ENCODE measurements at regions not wholly inside any gene's neighbourhood (a gene's known extent, or its start where the extent isn't known, plus 50 kb on each side); places are given as distances from the start of the nearest gene placed in this dataset.
A peak's percentile ranks its signal among the peaks of the same experiment; 100 is the strongest.

- intact Hi-C loops (cut with DNase I) = no loop called here
- 29 to 52% methylated on average over 4 of the region's 4 CpGs for WGBS, 2 donors
Measured at GRCh38 chr14:40119321-40119720, 687.1 kb upstream of the FBXO33 start.

GRCh38 chr14:40115583-40115982, 683.4 kb upstream of the FBXO33 start:
- no peak overlapping the region for H3K4me3 ChIP-seq
- no peak for ATAC-seq
- intact Hi-C loops (cut with DNase I) = no loop called here
- peaks cover 4% of the 10 kb centered on the region for H3K4me1 ChIP-seq
- H3K27ac ChIP-seq = no peak overlapping the region
- no peaks in the 10 kb centered on the region for H3K36me3 ChIP-seq (replicated peaks in 1 of 2; ENCODE audit: insufficient read depth in 1 of 2, low read depth in 2 of 2)
- DNase-seq = no peak
- H3K27me3 ChIP-seq = no peaks in the 10 kb centered on the region
- TF ChIP-seq, protein P1, sequence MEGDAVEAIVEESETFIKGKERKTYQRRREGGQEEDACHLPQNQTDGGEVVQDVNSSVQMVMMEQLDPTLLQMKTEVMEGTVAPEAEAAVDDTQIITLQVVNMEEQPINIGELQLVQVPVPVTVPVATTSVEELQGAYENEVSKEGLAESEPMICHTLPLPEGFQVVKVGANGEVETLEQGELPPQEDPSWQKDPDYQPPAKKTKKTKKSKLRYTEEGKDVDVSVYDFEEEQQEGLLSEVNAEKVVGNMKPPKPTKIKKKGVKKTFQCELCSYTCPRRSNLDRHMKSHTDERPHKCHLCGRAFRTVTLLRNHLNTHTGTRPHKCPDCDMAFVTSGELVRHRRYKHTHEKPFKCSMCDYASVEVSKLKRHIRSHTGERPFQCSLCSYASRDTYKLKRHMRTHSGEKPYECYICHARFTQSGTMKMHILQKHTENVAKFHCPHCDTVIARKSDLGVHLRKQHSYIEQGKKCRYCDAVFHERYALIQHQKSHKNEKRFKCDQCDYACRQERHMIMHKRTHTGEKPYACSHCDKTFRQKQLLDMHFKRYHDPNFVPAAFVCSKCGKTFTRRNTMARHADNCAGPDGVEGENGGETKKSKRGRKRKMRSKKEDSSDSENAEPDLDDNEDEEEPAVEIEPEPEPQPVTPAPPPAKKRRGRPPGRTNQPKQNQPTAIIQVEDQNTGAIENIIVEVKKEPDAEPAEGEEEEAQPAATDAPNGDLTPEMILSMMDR (IDR thresholded peaks at IDR 0.05) = no peak
- no peak for TF ChIP-seq POLR2A (IDR thresholded peaks at IDR 0.05)
- no peaks in the 10 kb centered on the region for H3K9me3 ChIP-seq
- WGBS, 2 donors = 64 to 87% methylated on average over 1 of the region's 1 CpG

More at GRCh38 chr14:40119321-40119720, 687.1 kb upstream of the FBXO33 start:
- Histone ChIP-seq H3K36me3 (replicated peaks in 1 of 2; ENCODE audit: insufficient read depth in 1 of 2, low read depth in 2 of 2) (no peaks in the 10 kb centered on the region), H3K4me3 (no peak overlapping the region), H3K27ac (no peak overlapping the region), H3K9me3 (no peaks in the 10 kb centered on the region), H3K4me1 (no peaks in the 10 kb centered on the region), H3K27me3 (no peaks in the 10 kb centered on the region)
- DNase-seq = no peak
- no peak for ATAC-seq
- TF ChIP-seq, protein P1 (IDR thresholded peaks at IDR 0.05) = no peak
- no peak for TF ChIP-seq POLR2A (IDR thresholded peaks at IDR 0.05)

GRCh38 chr14:40113671-40114070, 681.4 kb upstream of the FBXO33 start:
- H3K4me3 ChIP-seq = no peak overlapping the region
- peak; percentile 47 for ATAC-seq
- DNase-seq = no peak
- H3K9me3 ChIP-seq = no peaks in the 10 kb centered on the region
- intact Hi-C loops (cut with DNase I) = no loop called here
- peaks cover 4% of the 10 kb centered on the region for H3K4me1 ChIP-seq
- H3K36me3 ChIP-seq (replicated peaks in 1 of 2; ENCODE audit: insufficient read depth in 1 of 2, low read depth in 2 of 2) = no peaks in the 10 kb centered on the region
- no peaks in the 10 kb centered on the region for H3K27me3 ChIP-seq
- TF ChIP-seq POLR2A (IDR thresholded peaks at IDR 0.05) = no peak
- TF ChIP-seq, protein P1 (IDR thresholded peaks at IDR 0.05) = no peak
- H3K27ac ChIP-seq = no peak overlapping the region

GRCh38 chr14:40100544-40101196, 668.4 kb upstream of the FBXO33 start:
- Histone ChIP-seq H3K9me3 (no peaks in the 10 kb centered on the region), H3K27me3 (no peaks in the 10 kb centered on the region), H3K36me3 (replicated peaks in 1 of 2; ENCODE audit: insufficient read depth in 1 of 2, low read depth in 2 of 2) (no peaks in the 10 kb centered on the region), H3K4me3 (no peak overlapping the region), H3K4me1 (no peaks in the 10 kb centered on the region), H3K27ac (no peak overlapping the region)
- ATAC-seq (no peak), DNase-seq (no peak)
- WGBS, 2 donors = 44 to 60% methylated on average over 1 of the region's 1 CpG
- intact Hi-C loops (cut with DNase I) = no loop called here
- TF ChIP-seq POLR2A (IDR thresholded peaks at IDR 0.05) = no peak
- TF ChIP-seq, protein P1 (IDR thresholded peaks at IDR 0.05) = no peak

DNA sequence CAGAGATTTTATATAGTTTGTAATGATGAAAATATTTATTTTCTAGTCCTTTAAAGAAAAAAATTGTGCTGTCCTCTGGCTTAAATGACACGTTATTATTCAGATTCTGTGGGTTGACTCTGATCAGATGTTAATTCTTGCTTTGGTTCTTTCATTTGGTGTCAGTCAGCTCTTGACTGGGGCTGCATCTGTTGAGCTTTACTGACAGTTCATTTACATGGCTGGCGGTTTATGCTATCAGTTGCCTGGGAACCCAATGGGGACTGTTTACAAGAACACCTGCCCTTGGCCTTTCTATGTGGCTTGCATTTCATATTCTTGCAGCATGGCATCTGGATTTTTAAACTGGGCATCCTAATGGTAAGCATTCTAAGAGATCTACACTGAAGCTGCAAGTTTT, 667.1 kb upstream of the FBXO33 start:
- no peak for TF ChIP-seq POLR2A (IDR thresholded peaks at IDR 0.05)
- TF ChIP-seq, protein P1 (IDR thresholded peaks at IDR 0.05) = no peak
- no peak overlapping the region for H3K4me3 ChIP-seq
- no peaks in the 10 kb centered on the region for H3K9me3 ChIP-seq
- H3K27ac ChIP-seq = no peak overlapping the region
- intact Hi-C loops (cut with DNase I) = no loop called here
- no peaks in the 10 kb centered on the region for H3K27me3 ChIP-seq
- 49 to 55% methylated on average over 2 of the region's 2 CpGs for WGBS, 2 donors
- ATAC-seq (no peak), DNase-seq (no peak)
- no peaks in the 10 kb centered on the region for H3K4me1 ChIP-seq
- no peaks in the 10 kb centered on the region for H3K36me3 ChIP-seq (replicated peaks in 1 of 2; ENCODE audit: insufficient read depth in 1 of 2, low read depth in 2 of 2)
